Vagina (tissue), 2 donors: ENCODE measurements at regions not wholly inside any gene's neighbourhood (a gene's known extent, or its start where the extent isn't known, plus 50 kb on each side); places are given as distances from the start of the nearest gene placed in this dataset.

Source experiments
- POLR2AphosphoS5 ChIP-seq, 2 donors: sonication (generic); formaldehyde crosslinking; IDR thresholded peaks; one replicate each; pipeline ENCODE4 v1.9.0; 2017; ENCODE audit warnings: antibody characterized with exemption in 2 of 2, mild to moderate bottlenecking in 2 of 2, low read depth in 1 of 2; ENCODE audit not compliant: insufficient read depth in 1 of 2
- TF ChIP-seq, protein P1 (sequence below), 3 experiments: fragments of 450-650 bp in 2 of 3; fragments of 200-600 bp in 1 of 3; sonication (generic) in 1 of 3; IDR thresholded peaks; one replicate each; pipeline ENCODE4 v1.5.1; 2017 to 2019; ENCODE audit warnings: antibody characterized with exemption in 3 of 3, mild to moderate bottlenecking in 2 of 3, moderate library complexity in 2 of 3

DNA sequence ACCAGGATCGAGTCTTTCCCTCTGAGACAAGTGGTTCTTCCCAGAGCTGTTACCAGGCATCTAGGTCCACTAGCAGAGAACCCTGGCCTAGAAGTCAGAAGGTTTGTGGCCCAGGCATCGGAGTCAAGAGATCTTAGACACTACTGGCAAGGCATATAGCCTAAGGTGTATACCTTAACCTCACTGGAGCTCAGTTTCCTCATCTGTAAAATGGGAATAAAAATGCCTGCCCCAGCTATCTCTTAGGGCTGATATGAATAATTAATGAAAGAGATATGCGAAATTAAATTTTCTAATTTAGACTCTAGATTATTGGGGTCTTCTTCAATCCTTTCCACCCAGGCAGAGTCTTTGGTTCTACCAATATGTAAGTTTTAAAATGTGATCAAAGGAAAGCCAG is 60.5 kb upstream of the NLK start:
- TF ChIP-seq, protein P1, sequence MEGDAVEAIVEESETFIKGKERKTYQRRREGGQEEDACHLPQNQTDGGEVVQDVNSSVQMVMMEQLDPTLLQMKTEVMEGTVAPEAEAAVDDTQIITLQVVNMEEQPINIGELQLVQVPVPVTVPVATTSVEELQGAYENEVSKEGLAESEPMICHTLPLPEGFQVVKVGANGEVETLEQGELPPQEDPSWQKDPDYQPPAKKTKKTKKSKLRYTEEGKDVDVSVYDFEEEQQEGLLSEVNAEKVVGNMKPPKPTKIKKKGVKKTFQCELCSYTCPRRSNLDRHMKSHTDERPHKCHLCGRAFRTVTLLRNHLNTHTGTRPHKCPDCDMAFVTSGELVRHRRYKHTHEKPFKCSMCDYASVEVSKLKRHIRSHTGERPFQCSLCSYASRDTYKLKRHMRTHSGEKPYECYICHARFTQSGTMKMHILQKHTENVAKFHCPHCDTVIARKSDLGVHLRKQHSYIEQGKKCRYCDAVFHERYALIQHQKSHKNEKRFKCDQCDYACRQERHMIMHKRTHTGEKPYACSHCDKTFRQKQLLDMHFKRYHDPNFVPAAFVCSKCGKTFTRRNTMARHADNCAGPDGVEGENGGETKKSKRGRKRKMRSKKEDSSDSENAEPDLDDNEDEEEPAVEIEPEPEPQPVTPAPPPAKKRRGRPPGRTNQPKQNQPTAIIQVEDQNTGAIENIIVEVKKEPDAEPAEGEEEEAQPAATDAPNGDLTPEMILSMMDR (IDR thresholded peaks at IDR 0.05), result no peak
- TF ChIP-seq POLR2AphosphoS5 (IDR thresholded peaks at IDR 0.05; ENCODE audit: insufficient read depth in 1 of 2, low read depth in 1 of 2), result no peak
